ENCODE measurements at regions not wholly inside any gene's neighbourhood (a gene's known extent, or its start where the extent isn't known, plus 50 kb on each side); places are given as distances from the start of the nearest gene placed in this dataset.

DNA sequence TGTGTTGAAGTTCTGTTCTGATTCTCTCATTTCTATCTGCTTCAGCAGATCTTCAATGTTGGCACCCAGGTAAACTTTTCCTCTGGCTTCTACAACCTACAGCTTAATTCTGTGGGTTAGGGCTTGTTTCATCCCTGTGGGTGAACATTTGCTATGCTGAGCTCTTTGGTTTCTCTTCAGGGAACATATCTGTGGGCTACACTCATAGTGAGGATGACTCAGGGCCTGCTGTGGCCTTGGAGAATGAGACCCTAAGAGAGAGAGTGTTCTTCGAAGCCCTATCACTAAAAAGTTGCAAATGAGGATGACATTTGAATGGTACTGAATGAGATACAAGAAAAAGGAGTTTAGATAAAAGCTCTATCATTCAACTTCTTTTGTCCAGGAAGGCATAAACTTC is 346.2 kb upstream of the CBLB start:
- Mint-ChIP-seq H3K27me3 (ENCODE audit: unreplicated experiment) (no peaks in the 10 kb centered on the region), H3K4me1 (ENCODE audit: unreplicated experiment) (no peaks in the 10 kb centered on the region), H3K4me3 (ENCODE audit: unreplicated experiment) (no peak overlapping the region), H3K9me3 (ENCODE audit: unreplicated experiment) (no peaks in the 10 kb centered on the region), H3K27ac (ENCODE audit: unreplicated experiment) (no peak overlapping the region), H3K36me3 (ENCODE audit: low read depth, unreplicated experiment) (no peaks in the 10 kb centered on the region)
- DNase-seq (ENCODE audit: low spot score): no peak
- TF ChIP-seq, protein P1, sequence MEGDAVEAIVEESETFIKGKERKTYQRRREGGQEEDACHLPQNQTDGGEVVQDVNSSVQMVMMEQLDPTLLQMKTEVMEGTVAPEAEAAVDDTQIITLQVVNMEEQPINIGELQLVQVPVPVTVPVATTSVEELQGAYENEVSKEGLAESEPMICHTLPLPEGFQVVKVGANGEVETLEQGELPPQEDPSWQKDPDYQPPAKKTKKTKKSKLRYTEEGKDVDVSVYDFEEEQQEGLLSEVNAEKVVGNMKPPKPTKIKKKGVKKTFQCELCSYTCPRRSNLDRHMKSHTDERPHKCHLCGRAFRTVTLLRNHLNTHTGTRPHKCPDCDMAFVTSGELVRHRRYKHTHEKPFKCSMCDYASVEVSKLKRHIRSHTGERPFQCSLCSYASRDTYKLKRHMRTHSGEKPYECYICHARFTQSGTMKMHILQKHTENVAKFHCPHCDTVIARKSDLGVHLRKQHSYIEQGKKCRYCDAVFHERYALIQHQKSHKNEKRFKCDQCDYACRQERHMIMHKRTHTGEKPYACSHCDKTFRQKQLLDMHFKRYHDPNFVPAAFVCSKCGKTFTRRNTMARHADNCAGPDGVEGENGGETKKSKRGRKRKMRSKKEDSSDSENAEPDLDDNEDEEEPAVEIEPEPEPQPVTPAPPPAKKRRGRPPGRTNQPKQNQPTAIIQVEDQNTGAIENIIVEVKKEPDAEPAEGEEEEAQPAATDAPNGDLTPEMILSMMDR (IDR thresholded peaks at IDR 0.05; ENCODE audit: unreplicated experiment): no peak

DNA sequence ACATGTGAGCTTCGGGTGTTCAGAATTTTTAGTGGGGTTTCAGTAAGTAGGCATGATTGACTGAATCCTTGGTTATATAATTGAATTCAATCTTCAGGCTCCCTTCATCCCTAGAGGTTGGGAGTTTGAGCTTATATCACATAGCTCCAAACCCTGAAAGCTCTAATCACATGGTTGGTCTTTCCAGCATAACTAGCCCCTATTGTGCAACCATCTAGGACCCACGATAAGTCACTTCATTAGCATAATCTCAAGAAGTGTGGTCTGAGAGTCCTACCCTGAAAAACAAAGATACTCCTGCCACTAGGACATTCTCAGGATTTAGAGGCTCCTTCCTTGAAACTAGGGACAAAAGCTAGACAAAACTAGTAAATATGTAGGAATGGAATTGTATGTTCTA is 348.9 kb upstream of the CBLB start:
- H3K9me3 Mint-ChIP-seq (ENCODE audit: unreplicated experiment): no peaks in the 10 kb centered on the region
- H3K27ac Mint-ChIP-seq (ENCODE audit: unreplicated experiment): no peak overlapping the region
- no peak overlapping the region for H3K4me3 Mint-ChIP-seq (ENCODE audit: unreplicated experiment)
- H3K36me3 Mint-ChIP-seq (ENCODE audit: low read depth, unreplicated experiment): no peaks in the 10 kb centered on the region
- H3K27me3 Mint-ChIP-seq (ENCODE audit: unreplicated experiment): no peaks in the 10 kb centered on the region
- TF ChIP-seq, protein P1 (IDR thresholded peaks at IDR 0.05; ENCODE audit: unreplicated experiment): no peak
- DNase-seq (ENCODE audit: low spot score): no peak
- H3K4me1 Mint-ChIP-seq (ENCODE audit: unreplicated experiment): no peaks in the 10 kb centered on the region

DNA sequence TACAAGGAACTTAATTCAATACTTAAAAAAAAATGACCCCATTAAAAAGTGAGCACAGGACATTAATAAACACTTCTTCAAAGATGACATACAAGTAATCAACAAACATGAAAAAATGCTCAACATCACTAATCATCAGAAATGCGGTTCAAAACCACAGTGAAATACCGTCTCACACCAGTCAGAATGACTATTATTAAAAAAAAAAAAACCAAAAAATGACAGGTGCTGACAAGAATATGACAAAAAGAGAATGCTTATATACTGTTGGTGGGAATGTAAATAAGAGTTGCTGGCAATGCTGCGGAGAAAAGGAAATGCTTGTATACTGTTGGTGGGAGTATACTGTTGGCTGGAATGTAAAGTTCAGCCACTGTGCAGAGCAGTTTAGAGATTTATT is 358.3 kb upstream of the CBLB start:
- TF ChIP-seq, protein P1 (IDR thresholded peaks at IDR 0.05; ENCODE audit: unreplicated experiment): no peak
- Mint-ChIP-seq H3K27ac (ENCODE audit: unreplicated experiment) (no peak overlapping the region), H3K36me3 (ENCODE audit: low read depth, unreplicated experiment) (no peaks in the 10 kb centered on the region), H3K9me3 (ENCODE audit: unreplicated experiment) (no peaks in the 10 kb centered on the region), H3K4me1 (ENCODE audit: unreplicated experiment) (no peaks in the 10 kb centered on the region), H3K27me3 (ENCODE audit: unreplicated experiment) (peaks cover 1% of the 10 kb centered on the region), H3K4me3 (ENCODE audit: unreplicated experiment) (no peak overlapping the region)
- DNase-seq (ENCODE audit: low spot score): no peak

DNA sequence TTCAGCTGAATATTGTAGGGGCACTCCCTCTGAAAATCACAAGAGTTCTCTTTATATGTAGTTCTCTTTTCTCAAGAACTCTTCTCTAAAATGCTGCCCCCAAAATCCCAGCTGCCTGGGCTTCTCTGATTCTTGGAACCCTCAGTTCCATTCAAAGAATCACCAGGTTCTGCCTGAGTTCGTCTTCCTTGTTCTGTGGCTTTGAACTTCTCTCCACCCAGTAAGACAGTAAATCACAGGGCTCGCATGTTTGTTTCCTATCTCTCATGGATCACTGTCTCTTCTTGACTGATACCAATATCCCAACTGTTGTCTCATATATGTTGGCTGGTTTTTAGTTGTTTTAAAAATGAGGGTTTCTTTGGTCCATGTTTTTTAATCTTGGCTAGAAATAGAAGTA is 359.5 kb upstream of the CBLB start:
- no peaks in the 10 kb centered on the region for H3K4me1 Mint-ChIP-seq (ENCODE audit: unreplicated experiment)
- H3K27ac Mint-ChIP-seq (ENCODE audit: unreplicated experiment): no peak overlapping the region
- TF ChIP-seq, protein P1 (IDR thresholded peaks at IDR 0.05; ENCODE audit: unreplicated experiment): no peak
- no peak overlapping the region for H3K4me3 Mint-ChIP-seq (ENCODE audit: unreplicated experiment)
- peaks cover 1% of the 10 kb centered on the region for H3K27me3 Mint-ChIP-seq (ENCODE audit: unreplicated experiment)
- DNase-seq (ENCODE audit: low spot score): no peak
- H3K36me3 Mint-ChIP-seq (ENCODE audit: low read depth, unreplicated experiment): no peaks in the 10 kb centered on the region
- no peaks in the 10 kb centered on the region for H3K9me3 Mint-ChIP-seq (ENCODE audit: unreplicated experiment)

DNA sequence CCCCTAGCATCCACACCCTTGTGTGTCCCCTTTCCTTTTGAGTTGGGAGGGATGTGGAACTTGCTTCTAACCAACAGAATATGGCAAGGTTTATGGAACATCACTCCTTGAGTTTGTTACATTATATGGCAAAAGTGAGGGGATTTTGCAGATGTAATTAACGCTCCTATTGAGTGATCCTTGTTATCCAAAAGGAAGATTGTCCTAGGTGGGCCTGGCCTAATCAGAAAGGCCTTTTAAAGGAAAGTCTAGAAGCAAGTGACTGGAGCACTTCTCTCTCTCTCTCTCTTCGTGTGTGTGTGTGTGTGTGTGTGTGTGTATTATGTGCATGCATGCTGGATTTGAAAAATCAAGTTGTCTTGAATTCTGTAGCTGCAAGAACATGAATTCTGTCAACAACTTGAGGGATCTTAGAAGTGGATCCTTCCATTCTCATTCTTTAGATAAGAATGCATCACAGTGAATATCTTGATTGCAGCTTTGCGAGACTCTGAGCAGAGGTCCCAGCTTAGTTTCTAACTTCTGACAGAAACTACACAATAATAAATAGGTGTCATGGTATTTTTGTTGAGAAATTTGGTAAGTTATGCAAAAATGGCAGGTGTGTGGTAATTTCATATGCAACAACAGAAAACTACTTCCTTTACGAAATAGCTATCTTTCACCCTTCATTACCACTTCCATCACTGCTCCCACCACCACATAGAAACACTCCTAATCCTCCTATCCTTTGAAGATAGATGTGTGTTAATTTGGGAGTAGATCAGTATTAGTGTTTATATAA is 360.9 kb upstream of the CBLB start:
- no peak for DNase-seq (ENCODE audit: low spot score)
- H3K27me3 Mint-ChIP-seq (ENCODE audit: unreplicated experiment): peaks cover 1% of the 10 kb centered on the region
- no peaks in the 10 kb centered on the region for H3K36me3 Mint-ChIP-seq (ENCODE audit: low read depth, unreplicated experiment)
- no peaks in the 10 kb centered on the region for H3K9me3 Mint-ChIP-seq (ENCODE audit: unreplicated experiment)
- no peak overlapping the region for H3K4me3 Mint-ChIP-seq (ENCODE audit: unreplicated experiment)
- H3K27ac Mint-ChIP-seq (ENCODE audit: unreplicated experiment): no peak overlapping the region
- H3K4me1 Mint-ChIP-seq (ENCODE audit: unreplicated experiment): no peaks in the 10 kb centered on the region
- TF ChIP-seq, protein P1 (IDR thresholded peaks at IDR 0.05; ENCODE audit: unreplicated experiment): no peak

All from endothelial cell (in vitro differentiated cells).